ENCODE measurements at regions not wholly inside any gene's neighbourhood (a gene's known extent, or its start where the extent isn't known, plus 50 kb on each side); places are given as distances from the start of the nearest gene placed in this dataset.

DNA sequence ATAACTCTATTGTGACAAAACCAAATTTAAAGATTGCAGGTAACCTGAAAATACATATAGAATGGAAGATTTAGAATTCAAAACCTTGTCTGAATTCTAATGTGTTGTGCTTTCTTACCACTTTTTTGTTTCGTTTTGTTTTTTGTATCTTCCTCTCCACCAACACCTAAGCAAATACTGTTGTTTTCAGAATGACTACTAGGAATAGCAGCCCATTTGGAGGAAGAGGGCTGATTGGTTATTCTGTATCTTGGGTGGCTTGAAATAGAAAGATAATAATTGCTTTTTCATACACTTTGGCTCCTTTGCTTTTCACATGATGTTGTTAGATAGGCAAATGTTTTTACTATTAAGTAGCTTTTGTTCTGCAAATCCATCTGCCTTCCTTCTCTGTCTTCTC is 61.0 kb upstream of the LRRC7 start:
- no peak overlapping the region for H3K4me3 Mint-ChIP-seq
- H3K27me3 Mint-ChIP-seq (ENCODE audit: low read depth): no peaks in the 10 kb centered on the region
- no peak for ATAC-seq
- TF ChIP-seq FOXP4 (CRISPR knock-in tag; IDR thresholded peaks at IDR 0.05) (no peak), ZNF416 (CRISPR knock-in tag; IDR thresholded peaks at IDR 0.05) (no peak), ZNF121 (CRISPR knock-in tag; IDR thresholded peaks at IDR 0.05) (no peak), ZNF263 (CRISPR knock-in tag; IDR thresholded peaks at IDR 0.05; ENCODE audit: low read depth) (no peak), IRF2 (CRISPR knock-in tag; IDR thresholded peaks at IDR 0.05; ENCODE audit: borderline replicate concordance, low read depth) (no peak), NR2C2 (CRISPR knock-in tag; IDR thresholded peaks at IDR 0.05) (no peak), ZBTB21 (CRISPR knock-in tag; IDR thresholded peaks at IDR 0.05; ENCODE audit: borderline replicate concordance) (no peak), AR (CRISPR knock-in tag; IDR thresholded peaks at IDR 0.05) (no peak), NFATC4 (CRISPR knock-in tag; IDR thresholded peaks at IDR 0.05) (no peak), ZNF219 (CRISPR knock-in tag; IDR thresholded peaks at IDR 0.05; ENCODE audit: borderline replicate concordance) (no peak), NFYB (CRISPR knock-in tag; conservative IDR thresholded peaks at IDR 0.05; ENCODE audit: low read depth) (no peak), MLX (CRISPR knock-in tag; IDR thresholded peaks at IDR 0.05) (no peak), FOXP1 (CRISPR knock-in tag; IDR thresholded peaks at IDR 0.05; ENCODE audit: borderline replicate concordance) (no peak), ZNF396 (CRISPR knock-in tag; IDR thresholded peaks at IDR 0.05; ENCODE audit: borderline replicate concordance) (no peak), E2F5 (CRISPR knock-in tag; IDR thresholded peaks at IDR 0.05) (no peak), ZMAT4 (CRISPR knock-in tag; IDR thresholded peaks at IDR 0.05) (no peak), RELA (CRISPR knock-in tag; IDR thresholded peaks at IDR 0.05; ENCODE audit: borderline replicate concordance) (no peak), ZNF423 (CRISPR knock-in tag; IDR thresholded peaks at IDR 0.05) (no peak)
- TF ChIP-seq, protein P1, sequence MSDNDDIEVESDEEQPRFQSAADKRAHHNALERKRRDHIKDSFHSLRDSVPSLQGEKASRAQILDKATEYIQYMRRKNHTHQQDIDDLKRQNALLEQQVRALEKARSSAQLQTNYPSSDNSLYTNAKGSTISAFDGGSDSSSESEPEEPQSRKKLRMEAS (CRISPR knock-in tag; IDR thresholded peaks at IDR 0.05): no peak
- peaks cover 7% of the 10 kb centered on the region; the same call in 1 of the 2 replicates for H3K4me1 Mint-ChIP-seq
- H3K27ac Mint-ChIP-seq: no peak overlapping the region
- POLR2A ChIA-PET: no interaction called here
- H3K36me3 Mint-ChIP-seq: no peaks in the 10 kb centered on the region
- no peaks in the 10 kb centered on the region for H3K9me3 Mint-ChIP-seq
- no peak for DNase-seq (ENCODE audit: low spot score)
- CTCF ChIA-PET: interaction anchor here (0.5 kb wide), 1 partner anchor 61 kb away, joined by 4 read pairs; the partner anchor contains the start of gene LRRC7

- ATAC-seq (no peak), DNase-seq (ENCODE audit: low spot score) (no peak)
- ChIA-PET CTCF (no interaction called here), POLR2A (no interaction called here)
- Mint-ChIP-seq H3K27ac (no peak overlapping the region), H3K4me1 (peaks cover 7% of the 10 kb centered on the region; the same call in 1 of the 2 replicates), H3K27me3 (ENCODE audit: low read depth) (no peaks in the 10 kb centered on the region), H3K4me3 (no peak overlapping the region), H3K9me3 (no peaks in the 10 kb centered on the region), H3K36me3 (no peaks in the 10 kb centered on the region)
- TF ChIP-seq IRF1 (CRISPR knock-in tag; IDR thresholded peaks at IDR 0.05) (no peak), ETV6 (CRISPR knock-in tag; IDR thresholded peaks at IDR 0.05) (no peak), PRDM15 (CRISPR knock-in tag; IDR thresholded peaks at IDR 0.05) (no peak), RORB (CRISPR knock-in tag; IDR thresholded peaks at IDR 0.05) (no peak)
- TF ChIP-seq, protein P2, sequence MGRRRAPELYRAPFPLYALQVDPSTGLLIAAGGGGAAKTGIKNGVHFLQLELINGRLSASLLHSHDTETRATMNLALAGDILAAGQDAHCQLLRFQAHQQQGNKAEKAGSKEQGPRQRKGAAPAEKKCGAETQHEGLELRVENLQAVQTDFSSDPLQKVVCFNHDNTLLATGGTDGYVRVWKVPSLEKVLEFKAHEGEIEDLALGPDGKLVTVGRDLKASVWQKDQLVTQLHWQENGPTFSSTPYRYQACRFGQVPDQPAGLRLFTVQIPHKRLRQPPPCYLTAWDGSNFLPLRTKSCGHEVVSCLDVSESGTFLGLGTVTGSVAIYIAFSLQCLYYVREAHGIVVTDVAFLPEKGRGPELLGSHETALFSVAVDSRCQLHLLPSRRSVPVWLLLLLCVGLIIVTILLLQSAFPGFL (CRISPR knock-in tag; IDR thresholded peaks at IDR 0.05; ENCODE audit: borderline replicate concordance): no peak
These were observed 57.7 kb upstream of the LRRC7 start for GRCh38 chr1:69510026-69510425.

Data from WTC11 (cell line).